ENCODE measurements at regions not wholly inside any gene's neighbourhood (a gene's known extent, or its start where the extent isn't known, plus 50 kb on each side); places are given as distances from the start of the nearest gene placed in this dataset.
"Not testable (repeated sequence)": the region's sequence is repeated elsewhere in the genome, so short reads cannot be mapped to it uniquely, and the experiment has no call there.

DNA sequence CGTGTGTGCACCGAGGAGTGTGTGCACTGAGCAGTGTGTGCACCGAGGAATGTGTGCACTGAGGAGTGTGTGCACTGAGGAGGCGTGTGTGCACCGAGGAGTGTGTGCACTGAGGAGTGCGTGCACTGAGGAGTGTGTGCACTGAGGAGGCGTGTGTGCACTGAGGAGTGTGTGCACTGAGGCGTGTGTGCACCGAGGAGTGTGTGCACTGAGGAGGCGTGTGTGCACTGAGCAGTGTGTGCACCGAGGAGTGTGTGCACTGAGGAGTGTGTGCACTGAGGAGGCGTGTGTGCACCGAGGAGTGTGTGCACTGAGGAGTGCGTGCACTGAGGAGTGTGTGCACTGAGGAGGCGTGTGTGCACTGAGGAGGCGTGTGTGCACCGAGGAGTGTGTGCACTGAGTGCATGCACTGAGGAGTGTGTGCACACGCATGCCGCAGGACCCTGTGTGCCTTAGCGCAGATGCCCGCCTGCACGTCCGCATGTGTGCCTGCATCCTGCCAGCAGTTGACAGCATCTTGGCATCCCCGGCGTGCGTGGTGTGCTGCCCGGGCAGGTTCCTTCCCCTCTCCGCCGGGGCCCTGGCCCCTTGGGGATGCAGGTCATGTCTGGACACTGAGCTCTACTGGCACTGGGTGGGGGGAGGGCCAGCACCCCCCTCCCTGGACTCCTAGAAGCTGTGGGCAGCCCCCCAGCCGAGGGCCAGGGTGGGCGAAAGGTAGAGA is 55.6 kb upstream of the NOTCH1 start:
- TF ChIP-seq SMC3 (IDR thresholded peaks at IDR 0.05); CHD2 (IDR thresholded peaks at IDR 0.05; ENCODE audit: low read length, partially characterized antibody); POLR2A (IDR thresholded peaks at IDR 0.05; ENCODE audit: low read length); CBX2 (IDR thresholded peaks at IDR 0.05; ENCODE audit: borderline replicate concordance, low read depth): not testable (repeated sequence)
- TF ChIP-seq, protein P1, sequence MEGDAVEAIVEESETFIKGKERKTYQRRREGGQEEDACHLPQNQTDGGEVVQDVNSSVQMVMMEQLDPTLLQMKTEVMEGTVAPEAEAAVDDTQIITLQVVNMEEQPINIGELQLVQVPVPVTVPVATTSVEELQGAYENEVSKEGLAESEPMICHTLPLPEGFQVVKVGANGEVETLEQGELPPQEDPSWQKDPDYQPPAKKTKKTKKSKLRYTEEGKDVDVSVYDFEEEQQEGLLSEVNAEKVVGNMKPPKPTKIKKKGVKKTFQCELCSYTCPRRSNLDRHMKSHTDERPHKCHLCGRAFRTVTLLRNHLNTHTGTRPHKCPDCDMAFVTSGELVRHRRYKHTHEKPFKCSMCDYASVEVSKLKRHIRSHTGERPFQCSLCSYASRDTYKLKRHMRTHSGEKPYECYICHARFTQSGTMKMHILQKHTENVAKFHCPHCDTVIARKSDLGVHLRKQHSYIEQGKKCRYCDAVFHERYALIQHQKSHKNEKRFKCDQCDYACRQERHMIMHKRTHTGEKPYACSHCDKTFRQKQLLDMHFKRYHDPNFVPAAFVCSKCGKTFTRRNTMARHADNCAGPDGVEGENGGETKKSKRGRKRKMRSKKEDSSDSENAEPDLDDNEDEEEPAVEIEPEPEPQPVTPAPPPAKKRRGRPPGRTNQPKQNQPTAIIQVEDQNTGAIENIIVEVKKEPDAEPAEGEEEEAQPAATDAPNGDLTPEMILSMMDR (IDR thresholded peaks at IDR 0.05), result not testable (repeated sequence)
